ENCODE measurements at regions not wholly inside any gene's neighbourhood (a gene's known extent, or its start where the extent isn't known, plus 50 kb on each side); places are given as distances from the start of the nearest gene placed in this dataset.
"Not testable (repeated sequence)": the region's sequence is repeated elsewhere in the genome, so short reads cannot be mapped to it uniquely, and the experiment has no call there.

DNA sequence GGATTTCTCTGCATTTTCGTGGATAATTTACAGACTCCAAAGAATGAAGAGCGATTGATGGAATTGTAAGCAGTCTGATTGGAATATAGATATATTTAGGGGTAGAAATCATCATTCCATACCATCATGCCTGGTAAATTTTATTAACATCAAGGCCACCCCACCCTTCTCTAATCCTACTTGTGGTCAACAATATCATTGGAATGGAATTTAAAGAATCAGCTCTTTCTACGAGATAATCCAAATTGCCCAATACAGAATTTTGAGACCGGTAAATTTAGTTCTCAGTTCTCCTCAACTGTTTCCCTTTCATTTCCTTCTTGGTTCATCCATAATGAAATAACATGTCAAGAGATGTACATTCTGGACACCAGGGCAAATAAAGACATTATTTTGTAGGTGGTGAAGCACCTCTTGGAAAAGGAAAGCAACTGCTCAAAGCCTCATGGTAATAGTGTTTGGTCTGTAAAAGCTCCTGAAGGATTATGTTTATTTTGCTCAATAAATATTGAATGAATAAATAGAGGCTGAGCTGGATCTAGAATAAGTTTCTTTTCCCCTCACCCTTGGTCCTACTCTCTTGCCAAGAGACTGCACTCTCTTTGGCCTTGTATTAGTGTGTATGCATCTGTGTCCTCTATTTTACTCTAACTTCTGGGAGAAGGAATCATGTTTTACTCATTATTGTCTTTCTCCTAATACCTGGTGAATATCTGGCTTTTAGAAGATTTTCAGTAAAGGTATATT, 133.7 kb upstream of the BCL6 start:
- no peaks in the 10 kb centered on the region for H3K9me3 Mint-ChIP-seq
- no peak overlapping the region for H3K27ac Mint-ChIP-seq
- DNase-seq (no peak), ATAC-seq (replicated peaks) (no peak)
- H3K36me3 Mint-ChIP-seq (ENCODE audit: insufficient read depth), result no peaks in the 10 kb centered on the region
- H3K4me3 Mint-ChIP-seq, result no peak overlapping the region
- no peaks in the 10 kb centered on the region for H3K4me1 Mint-ChIP-seq (ENCODE audit: low read depth in 2 of 2)
- no peaks in the 10 kb centered on the region for H3K27me3 Mint-ChIP-seq

GRCh38 chr3:187880441-187880840, 135.2 kb upstream of the BCL6 start:
- Mint-ChIP-seq H3K4me3 (no peak overlapping the region), H3K4me1 (ENCODE audit: low read depth in 2 of 2) (no peaks in the 10 kb centered on the region), H3K27ac (no peak overlapping the region), H3K36me3 (ENCODE audit: insufficient read depth) (no peaks in the 10 kb centered on the region), H3K9me3 (no peaks in the 10 kb centered on the region), H3K27me3 (no peaks in the 10 kb centered on the region)
- DNase-seq, result no peak
- no peak for ATAC-seq (replicated peaks)

DNA sequence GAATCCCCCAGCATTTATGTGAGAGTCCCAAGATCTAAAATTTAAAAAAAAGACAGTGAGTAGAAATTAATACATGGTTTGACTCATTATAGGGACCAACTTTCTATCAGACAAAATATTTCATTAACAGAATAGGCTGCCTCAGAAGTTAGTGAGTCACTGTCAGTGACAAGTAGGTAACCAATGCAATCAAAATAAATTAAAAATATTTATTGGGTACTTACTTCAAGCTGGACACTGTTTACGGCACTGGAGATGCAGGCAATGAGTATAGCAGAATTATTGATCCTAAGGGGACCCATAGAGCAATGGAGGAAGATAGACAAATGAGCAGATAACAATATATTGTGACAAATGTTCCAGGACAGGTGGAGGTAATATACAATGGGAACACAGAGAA, 135.6 kb upstream of the BCL6 start:
- ATAC-seq (replicated peaks) (no peak), DNase-seq (no peak)
- Mint-ChIP-seq H3K9me3 (no peaks in the 10 kb centered on the region), H3K4me3 (no peak overlapping the region), H3K27ac (no peak overlapping the region), H3K4me1 (ENCODE audit: low read depth in 2 of 2) (no peaks in the 10 kb centered on the region), H3K27me3 (no peaks in the 10 kb centered on the region), H3K36me3 (ENCODE audit: insufficient read depth) (no peaks in the 10 kb centered on the region)

- Mint-ChIP-seq H3K27ac (no peak overlapping the region), H3K9me3 (no peaks in the 10 kb centered on the region), H3K27me3 (no peaks in the 10 kb centered on the region), H3K4me3 (no peak overlapping the region), H3K36me3 (ENCODE audit: insufficient read depth) (no peaks in the 10 kb centered on the region), H3K4me1 (ENCODE audit: low read depth in 2 of 2) (peaks cover 7 to 9% of the 10 kb centered on the region in 2 donors)
- DNase-seq (no peak), ATAC-seq (replicated peaks) (no peak)
Measured at GRCh38 chr3:187888701-187889100, 143.4 kb upstream of the BCL6 start.

DNA sequence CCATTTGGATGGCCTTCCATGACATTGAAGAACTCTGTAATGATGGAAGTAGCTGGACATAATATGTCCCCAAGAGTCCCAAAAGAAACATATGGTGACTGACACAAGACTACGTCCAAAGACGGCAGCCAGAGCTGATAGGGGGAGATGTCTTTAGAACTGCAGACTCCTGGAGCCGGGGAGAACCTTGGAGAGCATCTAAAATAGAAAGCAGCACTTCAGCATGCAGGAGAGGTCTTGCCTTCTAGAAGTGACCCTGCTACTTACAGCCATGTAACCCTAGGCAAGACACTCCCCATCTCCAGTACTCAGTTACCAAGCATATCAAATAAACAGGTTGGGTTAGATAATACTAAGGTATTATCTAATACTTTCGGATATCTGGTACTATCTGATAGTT, 143.8 kb upstream of the BCL6 start:
- H3K4me1 Mint-ChIP-seq (ENCODE audit: low read depth in 2 of 2), result peaks cover 7 to 9% of the 10 kb centered on the region in 2 donors
- no peaks in the 10 kb centered on the region for H3K27me3 Mint-ChIP-seq
- H3K36me3 Mint-ChIP-seq (ENCODE audit: insufficient read depth), result no peaks in the 10 kb centered on the region
- H3K9me3 Mint-ChIP-seq, result no peaks in the 10 kb centered on the region
- no peak for ATAC-seq (replicated peaks)
- DNase-seq, result no peak
- peak overlapping the region; percentile 64 to 76 for H3K4me3 Mint-ChIP-seq
- peak overlapping the region in 1 of 2 donors; percentile 75 for H3K27ac Mint-ChIP-seq

- Mint-ChIP-seq H3K27ac (peak overlapping the region; percentile 75 to 86), H3K27me3 (no peaks in the 10 kb centered on the region), H3K4me3 (peak overlapping the region; percentile 64 to 76), H3K36me3 (ENCODE audit: insufficient read depth) (no peaks in the 10 kb centered on the region), H3K9me3 (no peaks in the 10 kb centered on the region), H3K4me1 (ENCODE audit: low read depth in 2 of 2) (peaks cover 7 to 9% of the 10 kb centered on the region in 2 donors)
- DNase-seq, result no peak
- ATAC-seq (replicated peaks), result no peak
Measured at GRCh38 chr3:187889601-187890404, 144.5 kb upstream of the BCL6 start.

DNA sequence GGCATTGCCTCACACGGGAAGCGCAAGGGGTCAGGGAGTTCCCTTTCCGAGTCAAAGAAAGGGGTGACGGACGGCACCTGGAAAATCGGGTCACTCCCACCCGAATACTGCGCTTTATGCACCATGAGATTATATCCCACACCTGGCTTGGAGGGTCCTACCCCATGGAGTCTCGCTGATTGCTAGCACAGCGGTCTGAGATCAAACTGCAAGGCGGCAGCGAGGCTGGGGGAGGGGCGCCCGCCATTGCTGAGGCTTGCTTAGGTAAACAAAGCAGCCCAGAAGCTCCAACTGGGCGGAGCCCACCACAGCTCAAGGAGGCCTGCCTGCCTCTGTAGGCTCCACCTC, 145.1 kb upstream of the BCL6 start:
- not testable (repeated sequence) for ATAC-seq (replicated peaks)

DNA sequence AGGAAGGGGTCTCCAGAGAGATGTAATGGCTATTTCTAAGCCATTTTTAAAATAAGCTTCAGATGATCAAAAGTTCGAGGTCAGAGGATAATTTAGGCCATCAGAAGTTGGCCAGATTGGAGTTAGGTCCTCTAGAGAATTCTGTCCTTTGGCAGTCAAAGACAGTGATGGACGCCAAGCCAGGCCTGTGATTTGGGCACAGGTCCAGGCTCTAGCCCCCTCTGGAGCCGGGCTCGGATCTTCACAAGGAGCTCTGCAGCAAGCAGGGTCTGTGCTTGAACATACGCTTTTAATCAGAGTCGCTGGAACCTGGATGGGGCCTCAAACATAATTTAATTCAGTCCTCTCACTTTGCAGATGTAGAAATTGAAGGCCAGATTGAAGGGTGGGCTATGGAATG, 151.4 kb upstream of the BCL6 start:
- DNase-seq, result no peak
- H3K4me3 Mint-ChIP-seq, result no peak overlapping the region
- no peak for ATAC-seq (replicated peaks)
- H3K27ac Mint-ChIP-seq, result no peak overlapping the region
- peaks cover 0 to under 1% of the 10 kb centered on the region in 2 donors for H3K27me3 Mint-ChIP-seq
- H3K4me1 Mint-ChIP-seq (ENCODE audit: low read depth in 2 of 2), result no peaks in the 10 kb centered on the region
- H3K36me3 Mint-ChIP-seq (ENCODE audit: insufficient read depth), result no peaks in the 10 kb centered on the region
- H3K9me3 Mint-ChIP-seq, result no peaks in the 10 kb centered on the region

More for the DNA sequence above, 145.1 kb upstream of the BCL6 start:
- not testable (repeated sequence) for H3K27me3 Mint-ChIP-seq; H3K9me3 Mint-ChIP-seq; H3K36me3 Mint-ChIP-seq (ENCODE audit: insufficient read depth); DNase-seq; H3K4me1 Mint-ChIP-seq (ENCODE audit: low read depth in 2 of 2); H3K27ac Mint-ChIP-seq
- peak overlapping the region in 1 of 2 donors; percentile 64 for H3K4me3 Mint-ChIP-seq

GRCh38 chr3:187899246-187899645, 154.0 kb upstream of the BCL6 start:
- H3K4me3 Mint-ChIP-seq, result no peak overlapping the region
- DNase-seq, result no peak
- no peak for ATAC-seq (replicated peaks)
- no peaks in the 10 kb centered on the region for H3K36me3 Mint-ChIP-seq (ENCODE audit: insufficient read depth)
- H3K9me3 Mint-ChIP-seq, result no peaks in the 10 kb centered on the region
- H3K4me1 Mint-ChIP-seq (ENCODE audit: low read depth in 2 of 2), result no peaks in the 10 kb centered on the region
- H3K27me3 Mint-ChIP-seq, result peaks cover 0 to 7% of the 10 kb centered on the region in 2 donors
- no peak overlapping the region for H3K27ac Mint-ChIP-seq

DNA sequence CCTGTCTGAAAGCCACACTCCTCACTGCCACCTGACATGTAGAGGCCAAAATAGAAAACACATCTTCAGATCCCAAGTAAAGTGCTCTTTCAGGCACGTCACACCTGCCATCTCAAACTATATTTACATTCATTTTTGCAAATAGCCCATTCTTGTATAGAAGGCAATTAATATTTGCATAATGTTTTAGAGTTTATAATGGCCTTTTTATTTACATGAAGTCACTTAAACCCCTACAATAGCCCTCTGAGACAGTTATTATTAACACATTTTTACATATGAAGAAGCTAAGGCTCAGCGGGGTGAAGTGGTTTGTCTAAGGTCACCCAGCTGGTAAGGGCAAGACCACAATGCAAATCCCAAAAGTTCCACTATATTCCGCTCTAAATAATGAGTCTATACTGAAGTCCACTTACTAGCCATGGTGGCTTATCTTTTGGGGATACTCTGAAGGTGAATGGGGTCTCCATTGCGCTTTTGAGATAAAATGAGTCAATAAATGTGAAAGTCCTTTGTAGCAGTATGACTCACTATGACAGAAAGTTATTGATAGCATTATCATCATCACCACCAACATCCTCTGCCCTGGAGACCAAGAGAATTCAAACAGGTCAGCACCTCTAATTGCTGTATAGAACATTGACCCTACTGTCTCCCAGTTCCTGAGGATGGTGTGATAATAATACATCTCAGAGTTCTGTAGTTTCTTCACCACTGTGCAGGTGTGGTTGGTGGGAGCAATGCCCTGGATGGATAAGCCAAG, 155.9 kb upstream of the BCL6 start:
- Mint-ChIP-seq H3K27me3 (peaks cover 0 to 7% of the 10 kb centered on the region in 2 donors), H3K4me3 (no peak overlapping the region), H3K36me3 (ENCODE audit: insufficient read depth) (no peaks in the 10 kb centered on the region), H3K4me1 (ENCODE audit: low read depth in 2 of 2) (no peaks in the 10 kb centered on the region), H3K9me3 (no peaks in the 10 kb centered on the region), H3K27ac (no peak overlapping the region)
- DNase-seq (no peak), ATAC-seq (replicated peaks) (no peak)

DNA sequence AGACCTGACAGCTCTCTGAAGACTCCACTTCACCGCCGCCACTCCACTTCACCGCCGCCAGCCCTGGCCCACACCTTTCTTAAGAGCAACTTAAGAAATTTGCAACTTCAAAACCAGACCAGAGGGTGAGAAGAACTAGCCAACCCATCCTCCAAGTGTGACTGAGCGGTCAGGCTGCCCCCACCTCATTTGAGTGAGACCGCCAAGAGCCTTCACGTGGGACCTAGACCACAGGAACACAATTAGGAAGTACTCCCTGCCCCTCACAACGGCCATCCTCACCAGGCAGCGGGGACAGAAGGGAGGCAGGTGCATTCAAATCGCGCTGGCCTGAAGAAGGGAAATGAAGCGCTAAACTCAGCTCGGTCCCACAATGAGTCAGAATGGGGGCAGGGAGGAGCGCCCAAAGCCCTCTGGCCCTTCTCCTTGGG, 156.8 kb upstream of the BCL6 start:
- no peak for DNase-seq
- Mint-ChIP-seq H3K36me3 (ENCODE audit: insufficient read depth) (no peaks in the 10 kb centered on the region), H3K4me1 (ENCODE audit: low read depth in 2 of 2) (no peaks in the 10 kb centered on the region), H3K27ac (peak overlapping the region in 1 of 2 donors; percentile 25), H3K27me3 (peaks cover 0 to 7% of the 10 kb centered on the region in 2 donors), H3K9me3 (no peaks in the 10 kb centered on the region), H3K4me3 (no peak overlapping the region)
- ATAC-seq (replicated peaks), result peak; percentile 19

GRCh38 chr3:187902936-187903335, 157.7 kb upstream of the BCL6 start:
- H3K4me1 Mint-ChIP-seq (ENCODE audit: low read depth in 2 of 2), result no peaks in the 10 kb centered on the region
- H3K27me3 Mint-ChIP-seq, result peaks cover 0 to 7% of the 10 kb centered on the region in 2 donors
- H3K4me3 Mint-ChIP-seq, result no peak overlapping the region
- H3K27ac Mint-ChIP-seq, result no peak overlapping the region
- H3K9me3 Mint-ChIP-seq, result no peaks in the 10 kb centered on the region
- DNase-seq (no peak), ATAC-seq (replicated peaks) (no peak)
- H3K36me3 Mint-ChIP-seq (ENCODE audit: insufficient read depth), result no peaks in the 10 kb centered on the region

- DNase-seq (no peak), ATAC-seq (replicated peaks) (no peak)
- H3K27ac Mint-ChIP-seq, result no peak overlapping the region
- no peaks in the 10 kb centered on the region for H3K4me1 Mint-ChIP-seq (ENCODE audit: low read depth in 2 of 2)
- H3K36me3 Mint-ChIP-seq (ENCODE audit: insufficient read depth), result no peaks in the 10 kb centered on the region
- H3K27me3 Mint-ChIP-seq, result peaks cover 0 to 7% of the 10 kb centered on the region in 2 donors
- no peak overlapping the region for H3K4me3 Mint-ChIP-seq
- H3K9me3 Mint-ChIP-seq, result no peaks in the 10 kb centered on the region
Measured at GRCh38 chr3:187903697-187904096, 158.4 kb upstream of the BCL6 start.

Measured in effector memory CD8-positive, alpha-beta T cell (primary cell).